NCI-H748 (cell line): ENCODE measurements at regions not wholly inside any gene's neighbourhood (a gene's known extent, or its start where the extent isn't known, plus 50 kb on each side); places are given as distances from the start of the nearest gene placed in this dataset.

ENCODE experiments used
- DNase-seq: peaks from one replicate; lab custom pipeline; 2025; ENCODE audit not compliant: unreplicated experiment; lab: John Stamatoyannopoulos, UW

DNA sequence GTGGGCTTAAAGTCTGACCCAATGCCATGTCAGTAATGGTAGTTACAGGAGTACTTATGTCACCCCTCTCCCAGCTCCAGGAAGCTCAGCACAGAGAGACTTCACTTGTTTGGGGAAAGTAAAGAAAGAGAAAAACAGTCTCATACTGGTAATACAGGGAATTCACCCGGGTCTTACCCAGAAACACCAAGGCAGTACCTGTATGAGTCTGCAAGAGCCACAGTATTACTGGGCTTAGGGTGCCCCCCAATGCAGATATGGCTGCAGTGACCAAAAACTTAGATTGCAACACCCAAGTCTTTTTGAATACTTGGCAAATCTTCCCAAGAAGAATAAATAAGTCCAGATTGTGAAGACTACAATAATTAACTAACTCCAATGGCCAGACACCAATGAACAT, 622.1 kb downstream of the IGSF11 start:
- no peak for DNase-seq

DNA sequence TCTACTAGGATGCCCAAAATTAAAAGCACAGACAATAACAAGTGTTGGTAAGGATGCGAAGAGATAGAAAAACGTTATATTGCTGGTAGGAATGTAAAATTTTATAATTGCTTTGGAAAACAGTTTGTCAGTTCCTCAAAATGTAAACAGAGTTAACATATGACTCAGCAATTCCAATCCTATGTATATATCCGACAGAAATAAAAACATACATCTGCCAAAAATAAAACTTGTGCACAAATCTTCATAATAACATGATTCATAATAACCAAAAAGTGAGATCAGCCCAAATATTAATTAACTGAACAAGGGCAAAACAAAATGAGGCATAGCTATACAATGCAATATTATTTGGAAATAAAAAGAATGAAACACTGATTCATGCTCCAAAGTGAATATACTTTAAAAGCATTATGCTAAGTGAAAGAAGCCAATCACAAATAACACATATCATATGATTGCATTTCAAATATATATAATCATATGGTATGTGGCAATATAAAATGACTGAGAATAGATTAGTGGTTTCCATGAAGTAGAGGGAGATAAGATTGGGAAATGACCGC, 609.3 kb downstream of the IGSF11 start:
- DNase-seq, result no peak

- no peak for DNase-seq
These were observed 600.8 kb downstream of the IGSF11 start for GRCh38 chr3:118433825-118434224.

DNA sequence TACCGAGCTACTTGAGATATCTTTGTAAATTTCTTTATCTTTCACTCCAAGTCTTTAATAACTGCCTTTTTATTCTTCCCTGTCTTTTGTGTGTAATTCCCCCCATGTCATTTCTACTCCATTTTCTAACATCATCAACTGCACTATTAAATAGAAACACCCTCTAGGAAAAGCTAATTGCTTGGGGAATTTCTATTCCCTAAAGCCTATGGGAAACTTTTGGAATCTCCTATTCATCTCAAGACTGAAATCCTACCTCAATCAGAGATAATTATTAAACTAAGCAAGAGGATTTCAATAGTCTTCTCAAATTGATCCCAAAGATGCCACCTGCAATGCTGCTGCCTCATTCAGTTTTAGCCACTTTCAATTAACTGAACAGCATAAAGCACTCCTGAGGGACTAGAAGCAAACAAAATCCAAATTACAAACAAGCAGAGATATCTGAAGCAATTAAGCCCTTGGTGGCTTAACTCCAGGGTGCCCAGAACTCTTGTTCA, 598.7 kb downstream of the IGSF11 start:
- DNase-seq, result no peak

- DNase-seq, result no peak
These were observed 597.9 kb downstream of the IGSF11 start for GRCh38 chr3:118436697-118437262.

DNA sequence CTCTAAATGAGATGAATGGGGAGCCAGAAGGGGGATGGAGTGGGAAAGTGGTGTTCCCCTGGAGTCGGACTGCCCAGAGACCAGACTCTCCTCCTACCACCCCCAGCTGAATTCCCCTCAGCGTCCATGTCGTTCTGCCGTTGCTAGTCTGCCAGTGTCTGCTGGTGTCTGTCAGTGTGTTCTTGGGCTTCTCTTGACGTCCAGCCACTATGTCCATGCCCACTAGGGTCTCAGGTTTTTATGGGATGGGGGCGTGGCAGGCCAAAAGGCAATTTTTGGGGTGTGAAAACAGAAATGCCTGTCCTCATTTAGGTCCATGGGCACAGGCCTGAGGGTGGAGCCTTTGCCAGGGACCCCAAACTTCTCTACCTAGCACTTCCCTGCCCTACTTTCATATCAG, 589.6 kb downstream of the IGSF11 start:
- no peak for DNase-seq

- no peak for DNase-seq
These were observed 587.3 kb downstream of the IGSF11 start for GRCh38 chr3:118447339-118447738.

DNA sequence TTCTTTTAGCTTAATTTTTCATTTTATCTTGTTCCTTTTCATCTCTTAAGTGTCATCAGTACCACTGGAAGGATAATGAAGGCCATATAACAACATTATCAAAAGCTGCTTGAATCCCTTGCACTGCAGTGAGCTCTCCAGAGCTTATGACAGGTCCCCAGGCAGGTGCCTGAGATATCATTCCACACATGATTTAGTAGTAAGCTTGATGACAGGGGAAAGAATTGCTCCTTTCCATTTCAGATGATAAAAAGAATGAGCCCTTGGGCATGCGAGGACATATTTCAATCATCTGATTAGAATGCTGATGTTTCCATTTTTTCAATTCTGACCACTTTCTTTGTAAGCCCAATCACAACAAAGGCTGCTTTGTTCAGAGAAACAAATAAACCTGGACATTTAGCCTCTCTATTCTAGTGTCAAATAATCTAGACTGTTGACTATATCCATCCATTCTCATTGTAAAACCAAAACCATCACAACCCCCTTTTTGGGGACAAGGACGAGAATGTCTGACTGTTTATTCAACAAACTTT, 567.8 kb downstream of the IGSF11 start:
- DNase-seq, result no peak

DNA sequence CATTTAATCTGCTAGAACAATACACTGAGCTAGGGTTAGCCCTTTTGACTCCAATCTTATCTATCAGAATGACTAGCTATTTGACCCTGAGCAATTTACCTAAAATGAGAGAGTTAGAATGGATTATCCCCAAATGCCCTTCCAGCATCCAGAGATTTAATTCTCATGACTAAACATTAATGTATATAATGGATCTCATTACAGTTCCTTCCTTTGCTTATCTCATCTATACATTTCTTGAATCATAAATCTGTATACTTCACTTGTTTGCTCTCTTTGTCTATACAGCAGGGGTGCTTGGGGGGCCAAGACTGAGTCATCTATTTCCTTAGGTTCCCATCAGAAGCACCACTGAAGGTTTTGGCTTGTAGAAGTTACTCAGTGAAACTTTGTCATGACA, 565.8 kb downstream of the IGSF11 start:
- DNase-seq, result no peak

- DNase-seq, result no peak
These were observed 562.1 kb downstream of the IGSF11 start for GRCh38 chr3:118472586-118472985.

- no peak for DNase-seq
These were observed 561.3 kb downstream of the IGSF11 start for GRCh38 chr3:118473343-118473742.

DNA sequence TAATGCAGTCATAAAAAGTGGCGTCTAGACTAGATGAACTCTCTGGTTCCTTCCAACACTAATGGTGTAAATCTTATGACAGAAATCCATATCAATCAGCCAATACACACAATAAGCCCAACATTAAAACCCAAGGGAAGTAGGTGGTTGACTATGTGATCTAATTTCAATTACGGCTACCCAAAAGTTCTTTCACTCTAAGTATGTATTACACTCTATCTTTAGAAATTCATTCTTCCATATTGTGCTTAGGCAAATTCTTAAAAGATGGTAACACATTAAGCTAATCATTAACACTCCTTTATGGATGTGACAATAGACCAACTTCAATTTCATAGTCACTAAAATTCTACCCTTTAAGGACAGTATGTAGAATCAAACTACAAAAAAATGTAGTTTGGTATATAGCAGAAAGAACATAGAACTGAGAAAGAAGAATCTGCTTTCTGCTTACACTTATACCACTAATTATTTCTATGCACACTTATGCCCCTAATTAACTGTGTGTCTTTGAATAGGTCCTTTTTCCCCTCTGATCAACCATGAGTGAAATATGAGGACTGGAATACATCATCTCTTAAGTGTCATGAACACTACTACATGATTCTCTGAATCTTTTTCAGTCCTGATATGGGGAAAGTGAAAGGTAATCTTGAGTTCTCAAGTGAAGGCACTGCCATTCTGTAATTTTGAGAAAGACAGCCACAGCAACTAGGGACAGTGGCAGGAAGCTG, 557.6 kb downstream of the IGSF11 start:
- no peak for DNase-seq

DNA sequence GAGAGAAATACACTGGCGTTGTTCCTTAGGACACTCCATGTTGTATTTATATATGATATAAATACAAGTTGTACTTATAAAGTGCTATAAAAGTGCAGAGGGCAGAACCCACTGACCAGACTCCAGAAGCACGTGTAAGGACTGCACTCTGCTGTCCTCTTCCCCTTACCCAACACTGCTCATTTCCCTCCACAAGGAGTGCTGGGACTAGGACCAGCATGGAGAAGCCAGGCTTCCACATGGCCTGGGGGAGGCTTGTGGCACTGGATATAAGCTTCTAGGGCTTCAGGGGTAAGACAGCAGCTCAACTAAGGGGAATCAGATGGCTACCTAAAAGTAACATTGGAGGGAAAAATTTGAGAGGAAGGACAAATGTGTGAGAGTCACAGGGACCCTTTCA, 556.9 kb downstream of the IGSF11 start:
- no peak for DNase-seq

GRCh38 chr3:118478706-118479276, 555.9 kb downstream of the IGSF11 start:
- DNase-seq, result no peak

DNA sequence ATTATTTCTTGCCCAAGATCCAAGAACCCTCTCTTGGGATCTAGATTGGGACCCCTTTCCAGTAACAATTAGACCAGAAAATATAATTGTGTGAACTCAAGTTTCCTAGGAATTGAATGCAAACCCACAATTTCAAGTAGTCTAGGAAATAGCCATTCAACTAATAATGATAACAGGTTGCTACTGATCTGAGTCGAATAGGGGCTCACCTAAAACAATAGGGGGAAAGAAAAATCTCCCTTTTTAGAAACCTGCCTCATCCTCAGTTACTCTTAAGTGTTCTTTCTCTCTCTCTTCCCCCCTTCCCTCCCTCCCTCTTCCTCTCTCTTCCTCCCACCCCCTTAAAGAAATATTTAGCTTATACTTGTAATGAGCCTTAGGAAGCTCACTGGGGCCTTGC, 555.3 kb downstream of the IGSF11 start:
- DNase-seq, result no peak

DNA sequence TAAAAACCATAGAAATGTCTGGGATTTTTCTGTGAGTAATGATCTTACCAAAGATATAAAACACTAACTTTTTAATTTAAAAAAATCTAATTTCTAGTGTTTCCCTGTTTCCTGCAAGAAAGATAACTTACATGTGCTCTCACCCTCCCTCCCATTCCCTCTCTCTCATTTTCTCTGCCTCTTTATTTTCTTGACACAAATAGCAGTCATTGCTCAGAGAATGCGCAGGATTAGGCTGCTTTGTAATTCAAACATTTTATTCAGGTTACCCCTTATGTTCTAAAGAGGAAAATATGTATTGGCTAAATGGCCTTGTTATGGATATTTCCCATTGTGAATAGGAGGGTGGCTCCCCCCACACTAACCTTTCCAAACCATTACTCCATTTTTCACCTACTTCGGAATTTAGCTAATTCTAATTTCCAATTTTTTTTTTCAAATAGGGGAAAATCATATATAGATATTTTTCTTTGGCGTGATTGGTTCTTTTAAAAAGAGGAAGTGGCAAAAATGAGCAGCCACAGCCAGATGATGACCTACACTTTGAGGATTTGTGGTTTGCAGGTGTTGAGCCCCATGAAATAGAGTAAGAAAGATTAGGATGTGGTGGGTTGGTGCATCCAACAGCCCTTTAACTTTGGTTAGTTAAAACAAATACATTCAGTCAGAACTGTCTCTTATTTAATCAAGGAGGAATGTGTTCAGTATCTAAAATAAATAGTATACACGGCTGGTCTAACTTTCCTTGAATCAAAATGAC, 554.4 kb downstream of the IGSF11 start:
- no peak for DNase-seq

- DNase-seq, result no peak
These were observed 549.0 kb downstream of the IGSF11 start for GRCh38 chr3:118485693-118486092.

DNA sequence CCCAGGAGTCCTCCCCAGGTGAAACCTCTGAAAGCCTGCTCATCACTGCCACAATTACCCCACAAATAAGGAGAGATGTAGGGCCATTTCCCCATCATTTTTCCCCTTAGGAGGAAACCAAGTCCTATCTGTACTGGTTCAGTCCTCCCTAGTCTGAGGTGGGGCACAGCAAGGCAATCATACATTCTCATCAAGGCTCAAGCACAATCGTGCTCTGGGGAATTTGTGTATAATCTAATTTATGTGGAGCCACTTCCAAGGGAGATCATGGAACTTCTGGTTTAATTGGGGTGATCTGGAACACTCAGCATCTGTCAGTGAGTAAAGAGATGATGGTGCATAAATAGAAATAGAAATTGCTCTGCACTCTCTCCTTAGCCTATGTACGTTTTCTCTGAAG, 546.9 kb downstream of the IGSF11 start:
- DNase-seq, result no peak

GRCh38 chr3:118488732-118489131, 545.9 kb downstream of the IGSF11 start:
- no peak for DNase-seq

DNA sequence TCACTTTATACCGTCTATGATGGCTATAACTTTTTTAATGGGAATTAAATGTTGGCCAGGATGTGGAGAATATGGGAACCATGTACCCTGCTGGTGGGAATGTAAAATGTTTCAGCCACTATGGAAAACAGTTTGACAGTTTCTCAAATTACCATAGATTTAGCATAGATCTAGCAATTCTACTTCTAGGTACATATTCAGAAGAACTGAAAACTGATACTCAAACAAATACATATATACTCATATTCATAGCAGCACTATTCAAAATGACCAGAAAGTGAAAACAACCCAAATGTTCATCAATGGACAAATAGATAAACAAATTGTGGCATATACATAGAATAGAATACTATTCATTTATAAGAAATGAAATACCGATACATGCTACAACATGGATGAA, 539.4 kb downstream of the IGSF11 start:
- DNase-seq, result no peak

GRCh38 chr3:118497274-118497673, 537.4 kb downstream of the IGSF11 start:
- no peak for DNase-seq
